AG08396 (cell line): ENCODE measurements at regions not wholly inside any gene's neighbourhood (a gene's known extent, or its start where the extent isn't known, plus 50 kb on each side); places are given as distances from the start of the nearest gene placed in this dataset.
"Not testable (repeated sequence)": the region's sequence is repeated elsewhere in the genome, so short reads cannot be mapped to it uniquely, and the experiment has no call there.

Experiments
- DNase-seq: peaks from one replicate; pipeline ENCODE4 v3.0.0; 2012; ENCODE audit warnings: low spot score, mixed read lengths

DNA sequence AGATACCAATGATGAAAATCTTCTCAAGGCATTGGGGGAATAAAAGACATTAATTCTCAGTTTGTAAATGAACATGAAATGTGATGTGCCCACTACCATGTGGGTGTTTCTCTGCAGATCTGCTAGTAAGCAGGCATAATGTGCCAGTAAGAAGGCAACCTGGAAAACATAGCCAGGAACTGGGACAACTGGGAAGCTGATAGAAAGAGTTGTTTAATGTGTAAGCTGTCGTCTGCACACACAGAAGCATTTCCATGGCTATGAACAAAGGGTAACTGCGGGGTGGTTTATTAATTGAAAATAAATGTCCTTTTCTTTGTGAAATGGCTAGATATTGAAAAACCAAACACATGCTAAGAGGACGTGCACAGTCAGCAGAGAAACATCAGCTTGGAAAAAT is 52.0 kb downstream of the ZC3H11B start:
- DNase-seq: no peak

DNA sequence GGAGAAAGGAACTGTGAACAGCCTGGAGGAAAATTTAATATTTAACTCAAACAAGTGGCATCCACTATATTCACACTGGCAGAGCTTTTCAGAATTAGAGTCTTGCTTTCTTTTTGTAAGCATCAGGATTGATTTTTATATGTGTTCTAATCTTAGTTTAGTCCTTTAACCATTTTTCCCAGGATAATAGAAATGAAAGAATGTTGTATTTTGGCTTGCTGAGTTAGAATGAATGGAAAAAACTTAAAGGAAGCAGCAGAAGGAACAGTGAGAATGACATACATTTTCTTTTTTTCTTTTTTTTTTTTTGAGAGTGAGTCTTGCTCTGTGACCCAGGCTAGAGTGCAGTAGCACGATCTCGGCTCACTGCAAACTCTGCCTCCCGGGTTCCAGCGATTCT is 53.0 kb downstream of the ZC3H11B start:
- no peak for DNase-seq

DNA sequence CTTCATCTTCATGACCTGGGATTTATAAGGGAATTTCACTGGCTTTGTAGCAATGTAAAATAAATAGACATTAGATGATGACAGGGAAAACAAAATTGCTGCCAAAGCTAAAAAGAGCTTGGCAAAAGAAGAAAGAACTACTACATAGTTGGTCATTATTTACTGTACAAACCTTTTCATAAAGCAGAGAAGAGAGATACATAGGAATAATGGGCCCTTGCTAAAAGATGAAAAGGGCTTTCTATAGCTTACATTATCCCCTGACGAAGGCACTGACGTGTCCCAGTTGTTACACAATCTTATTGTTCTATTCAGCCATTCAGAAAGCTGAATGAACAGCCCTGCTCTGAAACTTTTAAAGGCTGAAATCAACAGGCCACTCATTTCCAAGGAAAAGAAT is 57.1 kb downstream of the ZC3H11B start:
- DNase-seq: peak; percentile 17

DNA sequence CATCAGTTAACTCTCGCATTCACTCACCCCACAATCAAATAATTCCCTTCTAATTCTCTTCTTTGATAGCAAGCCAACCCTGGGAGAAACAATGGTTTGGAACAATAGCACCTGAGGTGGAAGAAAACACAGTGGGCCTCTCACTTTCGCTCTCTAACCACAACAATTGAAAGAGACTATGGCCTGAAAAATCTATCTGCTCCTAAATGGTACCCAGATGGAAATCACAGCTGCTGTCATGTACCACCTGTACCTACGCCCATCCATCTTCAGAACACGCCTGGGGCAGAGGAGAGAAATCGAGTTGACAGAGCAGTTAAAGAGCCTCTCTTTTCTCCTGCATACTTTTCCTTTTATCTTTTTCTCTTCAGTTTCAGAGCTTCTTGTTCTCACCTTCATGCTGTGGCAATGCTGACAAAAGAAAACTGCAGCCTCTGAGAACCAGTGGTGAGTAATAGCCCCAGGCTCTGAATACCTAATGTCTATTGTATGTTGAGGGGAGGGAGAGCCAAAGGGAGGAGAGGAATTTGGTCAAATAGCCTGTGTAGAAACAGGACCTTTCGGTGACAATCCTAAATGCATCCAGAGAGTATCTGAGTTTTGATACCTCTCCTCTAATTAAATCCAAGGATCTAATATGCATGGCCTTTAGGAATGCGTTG is 57.7 kb downstream of the ZC3H11B start:
- DNase-seq: peak; percentile 15

DNA sequence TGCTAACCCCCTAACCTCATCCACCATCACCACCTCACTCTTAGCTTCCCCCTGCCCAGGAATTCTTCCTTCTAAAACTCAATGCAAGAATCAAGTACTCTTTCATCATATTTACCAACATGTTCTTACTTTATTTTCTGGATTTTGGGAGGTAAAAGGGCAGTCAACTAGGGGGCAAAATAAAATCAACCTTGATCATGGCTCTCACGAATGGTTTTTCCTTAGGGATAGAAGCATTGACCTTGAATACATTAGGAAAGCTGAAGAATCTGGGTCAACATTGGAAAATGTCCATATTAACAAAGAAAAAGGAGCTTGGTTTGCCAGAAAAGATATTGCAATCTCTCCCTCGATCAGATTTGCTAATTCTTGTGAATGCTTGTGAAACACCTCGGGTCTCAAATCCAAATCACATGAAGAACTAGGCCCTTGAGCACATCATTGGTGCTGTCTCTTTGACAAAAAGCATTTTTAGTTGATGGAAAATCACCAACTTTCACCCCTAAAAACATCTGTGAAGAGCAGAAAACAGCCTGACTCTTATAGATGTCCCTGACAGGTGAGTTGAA is 58.9 kb downstream of the ZC3H11B start:
- DNase-seq: no peak

DNA sequence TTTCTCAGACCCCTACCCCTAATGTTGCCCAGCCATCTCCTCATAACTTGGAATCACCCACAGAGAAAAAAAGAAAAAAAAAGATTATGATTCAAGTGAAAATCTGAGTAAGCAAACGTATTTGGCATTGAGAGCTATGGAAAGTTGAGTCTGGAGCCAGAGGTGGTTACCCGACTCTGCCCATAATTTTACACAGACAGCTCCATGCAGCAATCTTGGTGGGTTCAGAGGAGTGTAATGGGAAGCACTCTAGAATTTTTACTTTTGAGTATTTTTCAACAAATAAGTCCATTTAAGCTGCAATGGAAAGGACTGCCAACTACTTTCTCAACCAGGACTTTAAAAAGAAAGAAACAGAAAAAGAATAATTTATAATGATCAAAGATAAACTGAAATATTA is 62.7 kb downstream of the ZC3H11B start:
- DNase-seq: no peak

DNA sequence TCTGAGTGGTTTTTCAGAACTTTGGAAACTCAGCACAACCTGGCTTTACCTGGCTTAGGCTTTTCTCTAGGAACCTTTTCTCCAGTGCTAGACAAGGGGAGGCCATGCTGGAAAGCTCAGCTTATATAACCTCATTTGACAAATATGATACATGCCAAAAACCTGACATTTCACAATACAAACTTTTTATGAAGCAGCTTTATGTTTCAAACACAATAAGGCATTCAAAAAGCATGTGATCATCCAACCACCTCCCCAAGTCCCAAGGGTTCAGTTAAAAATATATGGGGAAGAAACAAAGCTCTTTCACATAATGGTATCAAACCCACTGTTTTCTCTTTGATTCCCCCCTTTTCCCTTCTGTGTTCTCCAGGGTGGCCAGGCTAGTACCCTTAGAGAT is 63.7 kb downstream of the ZC3H11B start:
- DNase-seq: no peak

DNA sequence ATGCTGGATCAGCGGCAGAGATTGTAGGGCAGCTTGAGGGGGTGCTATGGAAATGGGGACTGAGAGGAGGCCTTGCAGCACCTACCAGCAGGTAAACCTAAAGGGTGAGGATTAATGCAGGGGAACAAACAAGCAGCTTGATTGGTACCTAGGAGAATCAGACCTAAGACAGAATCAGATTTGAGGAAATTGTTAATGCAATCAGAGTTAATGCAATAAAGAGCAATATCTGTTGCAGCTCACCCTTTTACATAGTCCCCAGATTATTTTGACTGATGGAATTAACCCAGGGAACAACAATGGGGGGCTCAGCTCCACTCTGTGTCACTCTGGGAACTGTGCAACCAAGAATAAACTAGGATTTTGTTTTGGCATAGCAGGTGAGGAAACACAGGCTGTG is 64.5 kb downstream of the ZC3H11B start:
- DNase-seq: no peak

DNA sequence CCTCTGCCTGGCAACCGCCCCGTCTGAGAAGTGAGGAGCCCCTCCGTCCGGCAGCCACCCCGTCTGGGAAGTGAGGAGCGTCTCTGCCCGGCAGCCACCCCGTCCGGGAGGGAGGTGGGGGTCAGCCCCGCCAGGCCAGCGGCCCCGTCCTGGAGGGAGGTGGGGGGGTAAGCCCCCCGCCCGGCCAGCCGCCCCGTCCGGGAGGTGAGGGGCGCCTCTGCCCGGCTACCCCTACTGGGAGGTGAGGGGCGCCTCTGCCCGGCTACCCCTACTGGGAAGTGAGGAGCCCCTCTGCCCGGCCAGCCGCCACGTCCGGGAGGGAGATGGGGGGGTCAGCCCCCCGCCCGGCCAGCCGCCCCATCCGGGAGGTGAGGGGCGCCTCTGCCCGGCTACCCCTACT is 67.1 kb downstream of the ZC3H11B start:
- not testable (repeated sequence) for DNase-seq

DNA sequence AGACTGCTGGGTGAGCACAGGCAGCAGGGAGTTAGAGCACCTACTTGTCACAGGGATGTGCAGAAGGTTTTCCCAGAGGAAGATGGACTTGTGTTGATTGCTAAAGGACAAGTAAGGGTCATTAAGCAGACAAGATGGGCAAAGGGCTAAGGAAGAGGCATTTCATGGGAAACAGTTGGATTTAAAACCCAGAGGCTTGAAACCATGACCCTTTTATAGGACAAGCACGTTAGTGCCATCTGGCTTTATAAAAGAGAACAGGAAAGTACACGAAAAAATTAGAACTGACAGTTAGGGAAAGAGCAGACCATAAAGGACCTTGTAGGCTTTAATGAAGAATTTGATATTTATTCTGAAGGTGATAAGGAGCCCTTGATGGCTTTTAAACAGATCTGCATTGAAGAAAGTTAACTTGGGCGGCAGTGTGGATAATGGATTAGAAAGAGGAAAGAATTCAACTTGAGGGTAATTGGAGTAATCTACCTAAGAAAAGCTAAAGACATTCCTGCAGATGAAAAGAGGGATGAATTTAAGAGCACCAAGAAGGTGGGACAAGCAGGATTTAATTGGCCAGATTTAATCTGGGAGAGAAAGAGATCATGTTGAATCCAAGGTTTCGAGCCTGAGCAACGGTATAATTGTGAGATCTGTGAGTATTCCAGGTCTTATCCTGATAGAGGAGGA is 68.6 kb downstream of the ZC3H11B start:
- DNase-seq: no peak

DNA sequence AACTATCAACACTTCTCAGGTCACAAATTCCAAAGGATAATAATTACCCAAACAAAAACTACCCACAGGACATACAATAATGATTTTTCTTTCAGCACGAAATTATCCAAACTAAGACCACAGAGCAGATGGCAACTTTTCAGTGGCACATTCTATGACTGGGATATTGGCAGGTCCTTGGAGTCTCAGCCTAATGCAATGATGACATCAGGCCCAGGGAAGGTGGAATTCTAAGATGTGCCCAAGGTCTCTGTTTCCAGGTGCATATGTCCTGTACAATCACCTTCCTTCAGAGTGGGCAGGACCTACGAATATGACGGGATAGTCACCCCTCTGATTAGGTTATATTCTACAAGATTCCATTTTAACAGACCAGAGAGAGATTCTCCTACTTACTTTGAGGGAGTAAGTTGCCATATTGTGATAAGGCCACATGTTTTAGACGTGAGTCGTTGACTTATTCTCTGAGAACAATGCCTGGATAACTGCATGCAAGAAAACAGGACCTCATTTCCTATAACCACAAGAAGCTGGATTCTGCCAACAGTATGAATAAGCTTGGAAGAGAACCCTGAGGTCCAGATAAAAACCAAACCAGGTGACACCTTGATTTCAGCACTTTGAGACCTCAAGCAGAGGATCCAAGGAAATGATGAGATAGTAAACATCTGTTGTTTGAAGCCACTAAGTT is 69.9 kb downstream of the ZC3H11B start:
- DNase-seq: no peak

DNA sequence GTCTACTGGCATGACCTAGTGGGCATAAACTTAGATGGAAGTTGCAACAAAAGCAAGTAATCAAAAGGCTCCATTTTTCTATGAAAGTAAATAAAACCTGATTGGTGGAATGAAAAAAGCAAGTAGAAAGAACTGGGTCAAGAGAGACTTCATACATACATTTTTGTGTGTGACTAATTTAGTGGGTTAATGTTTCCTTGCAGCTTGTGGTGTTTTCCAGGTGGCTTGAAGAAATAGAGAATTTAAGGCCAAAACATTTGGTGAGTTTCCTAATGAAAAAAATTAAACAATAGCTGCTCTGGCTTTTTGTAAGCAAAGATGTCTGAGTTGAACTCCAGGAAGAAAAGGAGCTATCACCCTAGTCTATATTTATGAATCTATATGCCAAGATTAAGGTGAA is 71.0 kb downstream of the ZC3H11B start:
- DNase-seq: no peak

DNA sequence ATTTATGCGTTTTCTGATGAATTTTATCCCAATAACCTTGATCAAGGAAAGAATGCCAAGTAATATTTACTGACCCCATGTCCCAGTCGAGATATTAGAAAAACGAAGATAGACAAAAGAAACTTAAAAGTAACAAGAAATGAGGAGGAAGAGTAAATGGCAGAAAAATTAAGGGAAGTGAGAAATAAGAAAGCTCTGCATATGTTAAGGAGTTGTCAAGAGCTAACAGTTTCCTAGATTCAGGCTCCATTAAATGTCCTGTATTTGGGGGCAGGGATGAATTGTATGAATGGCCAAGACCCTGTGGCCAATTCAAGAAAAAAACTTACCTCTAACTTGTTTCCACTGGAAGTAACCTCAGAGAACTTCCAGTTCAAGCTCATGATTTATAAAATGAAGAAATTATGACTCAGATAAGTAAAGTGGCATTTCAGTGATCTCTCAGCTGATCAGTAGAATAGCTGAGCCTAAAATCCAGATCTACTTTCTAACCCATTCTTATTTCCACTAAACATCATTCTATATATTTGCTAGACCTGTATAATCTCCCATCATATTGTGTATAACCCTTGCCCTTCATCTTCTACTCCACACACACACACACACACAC is 73.2 kb downstream of the ZC3H11B start:
- no peak for DNase-seq

DNA sequence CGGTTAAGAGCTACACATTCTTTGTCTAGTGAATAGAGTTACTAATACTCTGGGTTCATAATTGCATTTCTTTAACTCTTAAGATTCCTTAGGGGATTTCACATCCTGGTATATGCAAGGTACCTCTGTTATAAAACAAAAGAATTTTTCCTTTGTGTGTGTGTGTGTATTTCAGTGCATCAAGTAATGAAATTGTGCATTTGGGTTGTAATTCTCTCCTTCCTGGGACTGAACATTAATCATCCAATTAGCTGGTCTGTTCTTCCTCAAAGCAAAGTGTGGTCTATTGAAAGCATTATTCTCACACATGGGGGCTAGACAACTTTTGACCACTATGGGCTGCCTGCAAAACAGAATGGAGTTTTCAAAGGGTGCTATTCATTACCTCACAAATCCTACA is 74.0 kb downstream of the ZC3H11B start:
- DNase-seq: no peak

DNA sequence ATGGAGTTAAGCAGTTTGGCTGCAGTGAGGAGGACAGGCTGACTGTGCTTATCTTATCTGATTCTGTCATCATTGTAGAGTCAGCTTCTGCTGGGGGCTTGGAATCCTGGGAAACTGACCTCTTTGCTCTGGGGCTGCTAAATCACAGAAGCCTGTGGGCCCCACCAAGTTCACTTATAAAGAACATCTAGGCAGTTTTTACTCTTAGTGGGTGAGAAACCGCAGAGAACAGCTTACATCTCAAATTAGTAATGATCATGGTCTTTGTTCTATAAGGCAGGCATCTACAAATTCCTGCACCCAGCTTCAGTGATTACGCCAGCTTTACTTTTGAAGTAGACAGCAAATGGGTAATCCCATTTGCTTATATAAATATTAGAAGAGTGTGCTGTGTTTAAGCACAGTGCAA is 75.7 kb downstream of the ZC3H11B start:
- no peak for DNase-seq

DNA sequence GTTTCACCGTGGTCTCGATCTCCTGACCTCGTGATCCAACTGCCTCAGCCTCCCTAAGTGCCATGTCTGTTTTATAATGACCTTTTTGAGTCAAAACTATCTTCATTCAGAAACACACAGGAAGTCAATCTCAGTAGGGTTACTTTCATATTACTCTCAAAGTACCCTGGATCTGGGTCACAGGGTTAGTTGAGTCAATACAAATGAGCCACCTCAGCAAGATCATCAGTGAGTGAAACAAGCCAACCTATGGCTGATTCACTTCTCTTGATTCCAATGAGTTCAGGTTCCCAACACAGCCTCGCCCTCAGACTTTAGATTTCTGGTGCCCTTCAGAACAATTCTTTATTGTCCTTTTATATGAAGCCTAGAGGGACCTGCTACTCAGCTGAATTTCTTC is 76.9 kb downstream of the ZC3H11B start:
- DNase-seq: no peak

DNA sequence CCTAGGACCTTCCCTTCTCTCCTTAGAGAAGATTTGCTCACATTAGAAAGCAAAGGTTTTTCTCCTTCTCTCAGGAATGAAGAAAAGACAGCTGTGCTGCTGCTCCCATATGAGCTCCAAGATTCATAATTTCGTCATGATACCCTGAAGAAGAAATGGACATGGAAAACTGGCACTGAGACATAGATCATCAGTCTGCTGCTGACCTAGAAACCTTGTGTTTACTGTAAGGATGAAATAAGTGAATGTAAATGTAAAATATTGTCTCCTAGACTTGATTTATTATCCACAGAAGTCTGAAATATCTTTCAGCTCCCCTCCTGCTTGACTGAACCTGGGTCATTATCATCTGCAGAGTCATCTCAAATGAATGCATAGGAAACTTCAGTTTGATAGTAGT is 77.9 kb downstream of the ZC3H11B start:
- no peak for DNase-seq

DNA sequence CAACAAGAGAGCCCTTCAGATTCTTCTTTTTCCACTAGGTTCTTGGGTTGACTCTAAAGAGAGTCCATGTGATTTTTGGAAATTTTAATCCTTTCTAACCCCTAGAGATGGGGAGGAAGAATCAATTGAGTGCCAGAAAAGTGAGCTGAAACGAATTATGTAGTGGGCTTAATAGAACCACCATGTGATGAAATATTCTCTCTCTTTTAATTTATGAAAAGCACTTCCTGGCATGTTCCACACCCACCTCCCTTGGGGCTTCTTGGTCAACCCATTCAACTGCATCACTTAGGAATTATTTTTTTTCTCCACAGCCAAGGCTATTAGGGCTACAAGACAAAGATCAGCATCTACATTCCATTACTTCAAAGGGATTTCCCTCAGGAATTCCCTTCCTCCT is 79.6 kb downstream of the ZC3H11B start:
- no peak for DNase-seq

DNA sequence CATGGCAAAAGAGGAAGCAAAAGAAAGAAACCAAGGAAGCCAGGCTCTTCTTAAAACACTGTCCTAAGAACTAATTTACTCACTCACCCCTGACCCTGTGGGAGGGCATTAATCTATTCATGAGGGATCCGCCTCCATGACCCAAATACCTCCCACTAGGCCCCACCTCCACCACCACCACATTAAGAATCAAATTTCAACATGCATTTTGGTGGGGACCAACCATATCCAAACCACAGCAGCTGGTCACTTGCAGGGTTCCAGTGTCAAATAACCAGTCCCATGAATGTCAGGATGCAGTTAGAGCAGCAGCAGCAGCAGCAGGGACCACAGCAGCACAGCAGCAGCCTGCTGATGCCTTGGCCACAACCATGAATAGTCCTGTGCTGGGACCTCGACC is 83.8 kb downstream of the ZC3H11B start:
- no peak for DNase-seq

DNA sequence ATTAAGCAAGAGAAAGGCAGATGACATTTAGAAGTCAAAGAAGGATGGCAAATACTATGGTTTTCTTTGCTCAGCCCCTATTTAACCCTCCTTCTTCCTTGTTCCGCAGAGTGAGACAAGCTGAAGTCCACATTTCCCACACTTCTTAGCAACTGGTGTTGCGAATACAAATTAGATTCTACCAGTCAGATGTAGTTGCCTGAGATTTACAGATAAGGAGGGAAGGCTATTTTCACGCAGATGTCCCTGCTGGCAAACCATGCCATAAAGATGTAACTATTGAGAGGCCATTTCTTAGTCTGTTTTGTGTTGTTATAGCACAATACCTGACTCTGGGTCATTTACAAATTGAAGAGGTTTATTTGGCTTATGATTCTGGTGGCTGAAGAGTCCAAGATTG is 84.3 kb downstream of the ZC3H11B start:
- no peak for DNase-seq

DNA sequence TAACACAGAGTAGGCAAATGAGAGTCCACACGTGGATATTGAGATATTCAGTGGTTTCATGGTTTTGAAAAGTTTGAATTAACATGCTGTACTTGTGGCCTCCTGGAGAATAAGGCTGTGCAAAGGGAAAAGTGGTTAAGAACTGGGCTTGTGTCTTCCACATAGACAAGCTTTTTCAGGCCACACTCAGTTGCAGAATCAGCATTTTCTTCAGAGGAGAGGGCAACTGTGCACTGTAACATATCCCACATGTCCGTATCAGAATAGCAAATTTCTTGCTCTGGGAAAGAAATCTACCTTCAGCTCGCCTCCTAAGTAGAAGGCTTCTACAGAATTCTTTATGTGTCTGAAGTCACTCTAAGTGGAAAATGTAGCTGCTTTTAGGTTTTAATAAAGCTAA is 84.9 kb downstream of the ZC3H11B start:
- DNase-seq: no peak

DNA sequence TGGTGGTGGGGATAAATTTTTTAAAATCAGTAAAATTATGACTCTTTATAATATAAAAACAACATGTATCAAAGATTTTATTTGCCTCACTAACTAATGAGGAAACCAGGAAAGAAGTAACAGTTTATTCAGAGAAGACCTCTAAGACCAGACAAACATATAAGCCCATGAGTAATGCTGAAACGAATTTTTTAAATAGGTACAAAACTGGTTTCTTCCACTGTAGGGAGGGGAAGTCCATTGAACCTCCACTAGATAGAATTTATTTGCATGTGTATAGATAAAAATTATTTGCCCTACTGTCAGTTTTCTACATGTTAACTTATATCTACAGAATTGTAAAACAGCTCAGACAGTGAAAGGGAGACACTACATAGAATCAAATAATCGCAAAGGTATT is 86.8 kb downstream of the ZC3H11B start:
- no peak for DNase-seq

DNA sequence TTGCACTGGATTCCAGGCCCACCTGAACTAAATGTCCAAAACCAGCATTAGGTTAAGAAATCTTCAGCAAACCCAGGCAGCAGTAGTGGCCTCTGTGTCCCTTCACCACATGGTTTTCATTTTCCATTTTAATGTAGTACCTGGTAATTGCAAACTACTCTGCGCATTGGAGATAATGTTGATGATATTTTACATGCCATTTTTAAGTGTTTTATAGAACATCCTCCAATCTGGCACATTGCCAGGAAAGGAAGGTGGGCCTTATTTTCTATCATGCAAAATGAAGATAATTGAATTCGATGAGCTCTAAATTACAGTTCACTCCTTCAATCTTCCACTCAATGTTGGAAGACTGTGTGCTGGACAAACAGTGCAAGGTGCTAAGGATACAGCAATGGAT is 89.5 kb downstream of the ZC3H11B start:
- no peak for DNase-seq
